Neural crest cell (in vitro differentiated cells): ENCODE measurements at regions not wholly inside any gene's neighbourhood (a gene's known extent, or its start where the extent isn't known, plus 50 kb on each side); places are given as distances from the start of the nearest gene placed in this dataset.

Source experiments
- DNase-seq: peaks from one replicate; pipeline ENCODE4 v3.0.0; 2021; ENCODE audit warnings: low read depth, mixed read lengths, low spot score
- H3K27ac Mint-ChIP-seq: one replicate; pipeline ENCODE4 v1.8.0; 2021; ENCODE audit warnings: mild to moderate bottlenecking, mixed read lengths; ENCODE audit not compliant: unreplicated experiment
- H3K27me3 Mint-ChIP-seq: 2 replicates; pipeline ENCODE4 v1.8.0; 2021; ENCODE audit warnings: low read depth, mild to moderate bottlenecking, mixed read lengths
- H3K36me3 Mint-ChIP-seq: 2 replicates; pipeline ENCODE4 v1.8.0; 2021; ENCODE audit warnings: low read depth, mild to moderate bottlenecking, mixed read lengths
- H3K4me1 Mint-ChIP-seq: 2 replicates; pipeline ENCODE4 v1.8.0; 2021; ENCODE audit warnings: mixed read lengths
- H3K4me3 Mint-ChIP-seq: one replicate; pipeline ENCODE4 v1.8.0; 2021; ENCODE audit warnings: mild to moderate bottlenecking, mixed read lengths
- H3K9me3 Mint-ChIP-seq: 2 replicates; pipeline ENCODE4 v1.8.0; 2021; ENCODE audit warnings: mixed read lengths
- TF ChIP-seq, protein P1 (sequence below): fragments of 200-600 bp; sonication (generic); conservative IDR thresholded peaks from 2 replicates; pipeline ENCODE4 v1.5.0; 2021; ENCODE audit warnings: antibody characterized with exemption, mild to moderate bottlenecking

DNA sequence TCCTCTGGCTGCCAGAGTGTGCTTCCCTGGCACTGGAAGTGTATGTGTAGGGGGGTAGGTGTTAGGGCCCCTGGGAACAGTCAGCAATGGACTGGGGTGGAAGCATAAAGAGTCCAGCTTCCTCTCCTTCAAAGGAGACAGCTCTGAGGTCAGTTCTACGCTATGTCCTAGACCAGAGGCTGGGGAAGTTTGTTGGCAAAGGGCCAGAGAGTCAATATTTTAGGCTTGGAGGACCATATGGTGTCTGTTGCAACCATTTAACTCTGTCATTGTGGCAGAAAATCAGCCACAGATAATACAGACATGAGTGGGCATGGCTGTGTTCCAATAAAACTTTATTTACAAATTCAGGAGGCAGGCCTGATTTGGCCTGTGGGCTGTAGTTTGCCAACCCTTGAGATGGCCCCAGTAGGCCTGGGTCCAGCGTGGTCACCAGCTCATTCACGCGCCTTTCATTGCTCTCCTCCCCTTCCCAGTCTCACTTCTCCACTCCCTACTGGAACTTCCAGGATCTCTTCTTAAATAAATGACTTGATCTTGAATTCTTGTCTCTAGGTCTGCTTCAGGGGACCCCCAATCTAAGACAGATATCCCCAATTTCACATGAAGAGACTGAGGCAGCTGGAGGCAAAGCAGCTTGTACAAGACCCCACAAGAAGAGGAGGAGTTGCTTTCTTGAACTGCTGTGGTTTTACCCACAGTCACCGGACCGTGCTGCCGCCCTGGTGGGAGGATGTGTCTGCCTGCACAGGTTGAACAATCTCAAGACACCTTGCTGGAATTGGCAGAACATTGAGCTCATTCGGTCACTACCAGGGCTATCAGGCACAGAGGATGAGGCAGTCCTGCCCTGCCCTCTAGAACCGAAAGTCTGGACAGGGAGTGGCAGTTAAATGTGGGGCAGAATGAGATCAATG is 162.4 kb upstream of the POU3F1 start:
- TF ChIP-seq, protein P1, sequence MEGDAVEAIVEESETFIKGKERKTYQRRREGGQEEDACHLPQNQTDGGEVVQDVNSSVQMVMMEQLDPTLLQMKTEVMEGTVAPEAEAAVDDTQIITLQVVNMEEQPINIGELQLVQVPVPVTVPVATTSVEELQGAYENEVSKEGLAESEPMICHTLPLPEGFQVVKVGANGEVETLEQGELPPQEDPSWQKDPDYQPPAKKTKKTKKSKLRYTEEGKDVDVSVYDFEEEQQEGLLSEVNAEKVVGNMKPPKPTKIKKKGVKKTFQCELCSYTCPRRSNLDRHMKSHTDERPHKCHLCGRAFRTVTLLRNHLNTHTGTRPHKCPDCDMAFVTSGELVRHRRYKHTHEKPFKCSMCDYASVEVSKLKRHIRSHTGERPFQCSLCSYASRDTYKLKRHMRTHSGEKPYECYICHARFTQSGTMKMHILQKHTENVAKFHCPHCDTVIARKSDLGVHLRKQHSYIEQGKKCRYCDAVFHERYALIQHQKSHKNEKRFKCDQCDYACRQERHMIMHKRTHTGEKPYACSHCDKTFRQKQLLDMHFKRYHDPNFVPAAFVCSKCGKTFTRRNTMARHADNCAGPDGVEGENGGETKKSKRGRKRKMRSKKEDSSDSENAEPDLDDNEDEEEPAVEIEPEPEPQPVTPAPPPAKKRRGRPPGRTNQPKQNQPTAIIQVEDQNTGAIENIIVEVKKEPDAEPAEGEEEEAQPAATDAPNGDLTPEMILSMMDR: no peak
- Mint-ChIP-seq H3K27me3 (peaks cover 3% of the 10 kb centered on the region), H3K4me1 (no peaks in the 10 kb centered on the region), H3K36me3 (no peaks in the 10 kb centered on the region), H3K9me3 (no peaks in the 10 kb centered on the region), H3K4me3 (no peak overlapping the region), H3K27ac (no peak overlapping the region)
- DNase-seq: no peak

DNA sequence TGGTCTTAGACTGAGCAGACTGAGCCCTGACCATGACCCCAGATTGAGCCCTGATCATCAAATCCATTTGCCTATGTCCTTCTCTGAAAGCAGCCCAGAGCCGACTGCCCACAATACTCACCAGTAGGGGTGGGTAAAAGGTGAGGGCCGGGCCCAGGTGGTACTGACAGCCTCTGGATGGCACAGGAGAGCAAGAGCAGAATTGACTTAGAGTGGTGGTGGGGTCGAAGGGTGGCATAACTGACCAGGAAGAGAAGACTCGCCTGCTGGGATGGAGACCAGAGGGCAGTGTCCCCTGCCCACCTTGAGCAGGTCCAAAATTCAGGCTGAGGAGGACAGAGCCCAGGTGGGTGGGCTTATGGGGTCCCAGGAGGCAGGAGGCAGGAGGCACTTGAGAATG is 161.3 kb upstream of the POU3F1 start:
- H3K27me3 Mint-ChIP-seq: peaks cover 3% of the 10 kb centered on the region
- H3K4me3 Mint-ChIP-seq: no peak overlapping the region
- no peak for DNase-seq
- no peaks in the 10 kb centered on the region for H3K4me1 Mint-ChIP-seq
- TF ChIP-seq, protein P1: no peak
- H3K36me3 Mint-ChIP-seq: no peaks in the 10 kb centered on the region
- no peaks in the 10 kb centered on the region for H3K9me3 Mint-ChIP-seq
- H3K27ac Mint-ChIP-seq: no peak overlapping the region

DNA sequence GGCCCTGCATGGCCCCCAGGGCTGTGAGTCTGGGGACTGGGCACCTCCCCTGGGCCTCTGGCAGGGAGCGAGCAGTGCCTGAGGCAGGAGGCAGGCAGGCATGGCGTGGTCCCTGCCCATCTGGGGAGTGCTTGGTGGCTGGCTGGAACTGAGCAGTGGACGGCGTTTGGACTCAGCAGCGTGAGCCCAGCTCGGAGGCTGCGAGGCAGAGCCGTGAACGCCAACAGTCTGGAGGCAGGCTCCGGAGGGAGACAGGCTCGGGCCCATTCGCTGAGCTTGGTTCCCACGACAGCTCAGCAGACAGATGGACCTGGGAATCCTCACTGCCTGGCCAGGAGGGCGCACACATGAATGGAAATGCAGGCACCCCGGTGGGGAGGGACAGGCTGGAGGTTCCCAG is 160.7 kb upstream of the POU3F1 start:
- H3K9me3 Mint-ChIP-seq: no peaks in the 10 kb centered on the region
- no peaks in the 10 kb centered on the region for H3K4me1 Mint-ChIP-seq
- DNase-seq: no peak
- no peaks in the 10 kb centered on the region for H3K36me3 Mint-ChIP-seq
- no peak overlapping the region for H3K4me3 Mint-ChIP-seq
- H3K27me3 Mint-ChIP-seq: peaks cover 3% of the 10 kb centered on the region
- H3K27ac Mint-ChIP-seq: no peak overlapping the region
- TF ChIP-seq, protein P1: no peak

DNA sequence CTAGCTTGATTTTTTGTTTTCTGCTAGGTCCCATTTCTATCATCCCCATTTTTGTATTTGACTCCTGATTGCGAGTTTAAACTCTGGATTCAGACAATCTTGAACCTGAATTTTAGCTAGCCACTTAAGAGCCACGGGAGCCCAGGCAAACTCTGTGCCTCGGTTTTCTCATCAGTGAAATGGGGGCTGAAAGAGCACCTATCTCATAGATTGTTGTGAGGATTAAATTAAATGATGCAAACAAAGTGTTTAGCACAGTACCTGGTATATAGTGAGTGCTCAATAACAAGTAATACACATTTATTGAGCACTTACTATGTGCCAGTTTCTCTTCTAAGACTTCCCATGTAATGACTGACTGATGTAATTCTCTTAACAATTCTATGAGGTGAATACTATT is 158.1 kb upstream of the POU3F1 start:
- Mint-ChIP-seq H3K9me3 (peaks cover 3% of the 10 kb centered on the region), H3K27me3 (no peaks in the 10 kb centered on the region), H3K4me3 (no peak overlapping the region), H3K36me3 (peaks cover 2% of the 10 kb centered on the region), H3K27ac (no peak overlapping the region), H3K4me1 (no peaks in the 10 kb centered on the region)
- no peak for DNase-seq
- TF ChIP-seq, protein P1: no peak

DNA sequence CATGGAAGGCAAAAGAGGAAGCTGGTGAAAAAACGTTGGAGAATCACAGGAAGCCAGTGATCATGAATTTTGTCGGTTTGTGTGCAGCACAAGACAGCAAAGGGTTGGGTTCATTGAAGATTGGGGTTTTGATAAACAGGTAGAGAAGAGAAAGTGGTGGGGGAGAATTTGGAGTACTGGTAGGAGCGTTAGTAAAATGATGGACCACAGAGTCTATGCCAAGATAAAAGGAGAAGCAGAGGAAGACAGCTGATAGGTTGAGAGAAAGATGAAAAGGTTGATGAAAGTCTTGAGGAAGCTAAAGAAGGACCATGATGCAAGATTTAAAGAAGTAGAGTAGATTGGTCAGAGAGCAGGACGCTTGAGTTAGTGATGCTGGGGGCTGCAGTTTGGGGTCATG is 156.8 kb upstream of the POU3F1 start:
- DNase-seq: no peak
- TF ChIP-seq, protein P1: no peak
- Mint-ChIP-seq H3K36me3 (peaks cover 2% of the 10 kb centered on the region), H3K9me3 (peaks cover 3% of the 10 kb centered on the region), H3K4me1 (no peaks in the 10 kb centered on the region), H3K4me3 (no peak overlapping the region), H3K27ac (no peak overlapping the region), H3K27me3 (no peaks in the 10 kb centered on the region)
